Gastroesophageal sphincter (tissue), 4 donors: ENCODE measurements at regions not wholly inside any gene's neighbourhood (a gene's known extent, or its start where the extent isn't known, plus 50 kb on each side); places are given as distances from the start of the nearest gene placed in this dataset.

ENCODE experiments used
- ATAC-seq: fragments of 150-250 bp; one replicate; pipeline ENCODE4 v1.9.1; 2016; ENCODE audit warnings: mild to moderate bottlenecking, moderate library complexity
- H3K27ac ChIP-seq, 4 donors: fragments of 200-600 bp; sonication (generic) in 3 of 4; 1 replicate in 3 of 4; 2 replicates in 1 of 4; pipeline ENCODE4 v1.5.1; 2016 to 2019
- H3K27me3 ChIP-seq: fragments of 200-600 bp; sonication (generic); one replicate; pipeline ENCODE4 v1.5.1; 2019
- H3K36me3 ChIP-seq, 2 donors: fragments of 200-600 bp; sonication (generic); one replicate each; pipeline ENCODE4 v1.5.1; 2019; ENCODE audit warnings: control low read depth in 1 of 2
- H3K4me1 ChIP-seq, 3 donors: fragments of 200-600 bp; sonication (generic); 1 replicate in 2 of 3; 2 replicates in 1 of 3; pipeline ENCODE4 v1.5.1; 2016 to 2019; ENCODE audit warnings: control low read depth in 2 of 3
- H3K4me3 ChIP-seq, 2 donors: fragments of 200-600 bp; sonication (generic); one replicate each; pipeline ENCODE4 v1.5.1; 2019; ENCODE audit warnings: mild to moderate bottlenecking in 1 of 2, moderate library complexity in 1 of 2
- H3K9me3 ChIP-seq, 3 donors: fragments of 200-600 bp; sonication (generic); one replicate each; pipeline ENCODE4 v1.5.1; 2017 to 2019; ENCODE audit warnings: control low read depth in 2 of 3
- CTCF ChIP-seq, 4 experiments: fragments of 200-600 bp in 2 of 4; fragments of 450-650 bp in 2 of 4; sonication (generic) in 1 of 4; IDR thresholded peaks; one replicate each; pipeline ENCODE4 v1.5.1; 2017 to 2019; ENCODE audit warnings: antibody characterized with exemption in 4 of 4, mild to moderate bottlenecking in 2 of 4, moderate library complexity in 2 of 4
- EP300 ChIP-seq: sonication (generic); formaldehyde crosslinking; IDR thresholded peaks from one replicate; pipeline ENCODE4 v1.6.1; 2017; ENCODE audit warnings: antibody characterized with exemption, mild to moderate bottlenecking
- POLR2A ChIP-seq, 2 donors: fragments of 450-650 bp; IDR thresholded peaks; one replicate each; pipeline ENCODE4 v1.6.1; 2017; ENCODE audit warnings: antibody characterized with exemption in 2 of 2, mild to moderate bottlenecking in 2 of 2, moderate library complexity in 1 of 2
- POLR2AphosphoS5 ChIP-seq: sonication (generic); formaldehyde crosslinking; IDR thresholded peaks from one replicate; pipeline ENCODE4 v1.6.1; 2017; ENCODE audit warnings: antibody characterized with exemption
- WGBS, 2 donors: methylation state at CpG; one replicate each; pipeline ENCODE4 v1.1.5; 2018; ENCODE audit warnings: low coverage in 1 of 2; 5-methylcytosine and 5-hydroxymethylcytosine counted together

GRCh38 chr5:107146901-107147300 lies 523.8 kb downstream of the EFNA5 start:
- no peaks in the 10 kb centered on the region for H3K36me3 ChIP-seq
- H3K4me1 ChIP-seq: no peaks in the 10 kb centered on the region
- ATAC-seq: no peak
- H3K9me3 ChIP-seq: no peaks in the 10 kb centered on the region
- H3K4me3 ChIP-seq: no peak overlapping the region
- no peak for TF ChIP-seq EP300
- TF ChIP-seq CTCF (IDR thresholded peaks at IDR 0.05): no peak
- no peak for TF ChIP-seq POLR2AphosphoS5
- TF ChIP-seq POLR2A (IDR thresholded peaks at IDR 0.05): no peak
- 82 to 100% methylated on average over 2 to 4 of the region's 4 CpGs for WGBS, 2 donors
- no peak overlapping the region for H3K27ac ChIP-seq
- no peaks in the 10 kb centered on the region for H3K27me3 ChIP-seq

- no peaks in the 10 kb centered on the region for H3K27me3 ChIP-seq
- no peak for ATAC-seq
- H3K4me3 ChIP-seq: no peak overlapping the region
- no peak overlapping the region for H3K27ac ChIP-seq
- 47 to 92% methylated on average over 2 of the region's 2 CpGs for WGBS, 2 donors
- no peaks in the 10 kb centered on the region for H3K36me3 ChIP-seq
- no peak for TF ChIP-seq POLR2AphosphoS5
- no peak for TF ChIP-seq EP300
- no peak for TF ChIP-seq CTCF (IDR thresholded peaks at IDR 0.05)
- no peak for TF ChIP-seq POLR2A (IDR thresholded peaks at IDR 0.05)
- peaks cover 0 to 19% (median 0%) of the 10 kb centered on the region in 3 donors for H3K9me3 ChIP-seq
- H3K4me1 ChIP-seq: no peaks in the 10 kb centered on the region
These were observed 535.3 kb downstream of the EFNA5 start for GRCh38 chr5:107135391-107135790.

DNA sequence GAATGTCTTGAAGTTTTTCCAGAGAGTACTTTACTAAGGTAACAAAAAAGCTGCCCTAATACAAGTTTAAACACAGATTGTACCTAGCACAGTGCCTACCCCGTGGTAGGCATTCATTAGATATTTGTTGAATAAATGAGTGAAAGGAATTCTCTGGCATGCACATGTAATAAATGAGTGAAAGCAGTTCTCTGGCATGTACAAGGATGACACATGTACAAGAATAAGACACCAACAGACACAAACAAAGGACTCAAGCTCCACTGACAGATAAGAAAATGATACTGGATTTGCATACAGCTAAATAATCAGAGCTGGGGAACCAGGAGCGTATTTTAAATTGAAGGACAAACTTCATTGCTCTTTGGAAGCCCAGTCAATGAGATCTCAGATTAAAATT lies 535.8 kb downstream of the EFNA5 start:
- Histone ChIP-seq H3K4me3 (no peak overlapping the region), H3K4me1 (no peaks in the 10 kb centered on the region), H3K27me3 (no peaks in the 10 kb centered on the region), H3K9me3 (peaks cover 0 to 14% (median 0%) of the 10 kb centered on the region in 3 donors), H3K36me3 (no peaks in the 10 kb centered on the region), H3K27ac (no peak overlapping the region)
- ATAC-seq: no peak
- TF ChIP-seq POLR2AphosphoS5: no peak
- TF ChIP-seq EP300: no peak
- no peak for TF ChIP-seq CTCF (IDR thresholded peaks at IDR 0.05)
- no peak for TF ChIP-seq POLR2A (IDR thresholded peaks at IDR 0.05)
- 71 to 100% methylated on average over 1 to 2 of the region's 2 CpGs for WGBS, 2 donors

GRCh38 chr5:107129051-107129450 lies 541.7 kb downstream of the EFNA5 start:
- H3K27me3 ChIP-seq: no peaks in the 10 kb centered on the region
- no peak for ATAC-seq
- no peaks in the 10 kb centered on the region for H3K9me3 ChIP-seq
- 12 to 23% methylated on average over 1 of the region's 1 CpG for WGBS, 2 donors
- H3K4me3 ChIP-seq: no peak overlapping the region
- H3K27ac ChIP-seq: no peak overlapping the region
- peaks cover 0 to 11% (median 0%) of the 10 kb centered on the region in 3 donors for H3K4me1 ChIP-seq
- H3K36me3 ChIP-seq: no peaks in the 10 kb centered on the region
- no peak for TF ChIP-seq CTCF (IDR thresholded peaks at IDR 0.05)

GRCh38 chr5:107127878-107128277 lies 542.9 kb downstream of the EFNA5 start:
- Histone ChIP-seq H3K27ac (no peak overlapping the region), H3K27me3 (no peaks in the 10 kb centered on the region), H3K4me3 (no peak overlapping the region), H3K4me1 (peaks cover 0 to 11% (median 0%) of the 10 kb centered on the region in 3 donors), H3K9me3 (no peaks in the 10 kb centered on the region), H3K36me3 (no peaks in the 10 kb centered on the region)
- WGBS, 2 donors: 14 to 15% methylated on average over 1 of the region's 1 CpG
- ATAC-seq: no peak
- TF ChIP-seq CTCF (IDR thresholded peaks at IDR 0.05) (no peak), EP300 (no peak), POLR2AphosphoS5 (no peak), POLR2A (IDR thresholded peaks at IDR 0.05) (no peak)
